Fibroblast of peridontal ligament (primary cell): ENCODE measurements at regions not wholly inside any gene's neighbourhood (a gene's known extent, or its start where the extent isn't known, plus 50 kb on each side); places are given as distances from the start of the nearest gene placed in this dataset.
A peak's percentile ranks its signal among the peaks of the same experiment; 100 is the strongest.

Source experiments
- DNase-seq: peaks from one replicate; pipeline ENCODE4 v3.0.0-alpha.2; 2010; ENCODE audit errors: extremely low read depth

DNA sequence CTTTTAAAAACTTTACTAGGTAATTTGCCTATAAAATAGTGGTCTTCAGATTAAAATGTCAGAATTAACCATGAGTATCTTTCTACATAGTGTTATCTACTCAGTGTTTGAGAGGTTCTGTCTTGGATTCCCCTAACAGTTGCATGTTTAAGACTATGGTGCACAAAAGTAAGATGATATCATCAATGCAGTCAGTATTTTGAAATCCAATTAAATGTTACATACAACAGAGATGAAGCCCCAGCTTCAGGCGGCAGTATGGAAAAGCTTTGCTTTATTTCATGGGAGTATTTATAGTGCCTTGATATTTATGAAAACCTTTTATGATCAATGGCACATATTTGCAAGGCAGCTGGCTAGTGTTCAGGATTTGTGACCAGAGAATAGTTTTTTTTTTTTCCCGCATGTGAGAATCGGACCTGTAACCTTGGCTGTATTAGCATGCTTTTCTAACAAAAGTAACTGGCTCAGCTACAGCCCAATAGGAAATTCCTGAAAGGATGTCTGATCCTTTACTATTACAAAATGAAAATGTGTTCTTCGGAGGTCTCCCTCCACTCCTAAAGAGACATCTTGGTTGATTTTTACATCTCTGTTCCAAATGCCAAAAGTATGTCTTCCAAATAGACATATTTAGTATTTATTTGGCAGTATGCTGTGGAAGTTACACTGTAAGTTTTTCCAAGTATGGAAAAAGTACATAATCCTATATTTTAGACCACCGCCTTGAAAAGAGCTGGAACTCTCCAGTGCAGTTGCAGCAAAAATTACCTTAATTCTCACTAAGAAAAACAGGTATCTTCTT is 319.3 kb upstream of the UBE2E3 start:
- no peak for DNase-seq

GRCh38 chr2:180660207-180660606 is 320.2 kb upstream of the UBE2E3 start:
- no peak for DNase-seq

DNA sequence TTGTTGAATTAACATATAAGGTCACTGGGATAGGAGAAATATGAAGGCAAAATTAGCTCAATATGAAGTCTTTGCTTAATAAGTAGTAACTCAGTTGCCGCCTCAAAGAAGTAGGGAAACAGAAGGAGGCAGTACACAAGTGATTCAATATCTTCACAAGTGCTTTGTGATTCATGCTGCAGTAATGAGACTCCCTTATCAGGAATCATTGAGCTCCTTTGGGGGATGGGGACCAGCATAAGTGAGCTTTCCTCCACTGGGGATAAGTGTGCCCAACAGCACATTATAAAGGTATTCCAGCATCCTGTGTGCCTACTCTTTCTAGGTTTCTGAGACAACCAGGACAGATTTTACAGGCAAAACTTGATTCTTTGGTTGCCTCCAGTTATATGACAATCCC is 323.4 kb upstream of the UBE2E3 start:
- DNase-seq, result no peak

DNA sequence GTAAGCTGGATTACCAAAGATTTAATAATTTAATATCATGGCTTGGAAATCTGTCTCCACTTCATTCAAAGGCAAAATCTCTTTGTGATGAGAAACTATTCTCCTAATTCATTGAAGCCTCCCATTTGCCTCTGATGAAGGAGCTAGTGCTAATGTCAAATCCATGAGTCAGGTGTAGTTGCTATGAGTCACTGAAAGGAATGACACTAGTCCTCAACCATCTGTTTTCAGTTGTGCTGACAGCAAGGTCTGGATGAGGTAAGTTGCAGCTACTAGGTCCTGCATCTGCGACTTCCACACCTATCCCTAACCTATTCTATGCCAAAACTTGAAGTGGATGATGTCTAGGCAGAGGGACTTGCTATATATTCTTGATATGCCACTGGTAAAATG is 324.0 kb upstream of the UBE2E3 start:
- peak; percentile 35 for DNase-seq

- DNase-seq, result no peak
Observed at GRCh38 chr2:180655842-180656454, 324.5 kb upstream of the UBE2E3 start.

DNA sequence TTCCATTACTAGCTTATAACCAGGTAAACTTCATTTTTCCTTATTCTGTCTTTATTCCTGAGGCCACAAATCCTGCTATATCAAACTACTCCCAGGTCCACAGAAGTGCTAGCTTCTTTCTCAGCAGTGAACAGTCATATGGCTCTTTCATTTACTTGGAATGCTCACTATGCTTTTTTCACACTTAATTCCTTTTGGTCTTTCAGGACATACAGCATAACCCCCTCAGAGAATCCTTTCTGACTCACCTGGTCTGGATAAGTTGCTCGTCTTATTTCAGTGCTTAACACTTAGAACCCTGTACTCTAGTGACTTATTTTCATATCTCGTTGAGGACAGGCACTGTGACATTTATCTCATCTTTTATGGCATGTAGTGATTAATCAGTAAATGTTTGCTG is 325.0 kb upstream of the UBE2E3 start:
- no peak for DNase-seq

DNA sequence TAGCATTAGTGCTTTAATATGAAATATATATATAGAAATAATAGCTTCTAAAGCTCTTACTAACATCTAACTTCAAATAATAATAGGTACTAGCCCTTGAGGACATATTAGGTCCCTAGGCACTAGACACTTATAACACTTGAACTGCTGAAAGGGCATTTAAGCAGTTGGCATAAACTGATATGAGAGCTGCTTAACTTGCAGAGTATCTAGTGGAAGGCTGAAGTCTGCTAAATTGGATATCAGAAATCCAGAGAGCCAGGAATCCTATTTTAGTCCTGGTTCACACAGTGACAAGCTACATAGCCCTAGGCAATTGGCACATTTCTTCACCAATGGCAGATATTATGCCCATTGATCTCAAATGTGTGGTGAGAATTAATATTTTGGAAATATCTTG is 326.9 kb upstream of the UBE2E3 start:
- no peak for DNase-seq

DNA sequence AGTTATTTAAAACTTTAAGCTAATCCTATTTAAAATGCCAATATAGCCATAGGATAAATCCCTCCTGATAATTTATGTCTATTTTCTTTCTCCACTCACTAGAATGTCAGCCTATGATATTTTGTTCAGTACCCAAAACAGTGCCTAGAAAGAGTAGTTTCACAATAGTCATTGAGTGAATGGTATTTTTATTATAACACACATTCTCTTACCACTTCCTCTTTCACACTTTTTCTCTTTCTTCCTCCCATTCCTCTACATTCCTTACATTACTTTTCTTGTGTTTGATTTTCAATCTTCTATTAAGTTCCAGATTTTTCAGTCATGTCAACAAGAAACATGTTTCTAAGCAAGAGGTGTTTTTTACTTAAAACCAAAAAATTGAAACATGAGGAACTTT is 327.6 kb upstream of the UBE2E3 start:
- no peak for DNase-seq

GRCh38 chr2:180651596-180651995 is 328.8 kb upstream of the UBE2E3 start:
- no peak for DNase-seq

GRCh38 chr2:180647621-180648020 is 332.8 kb upstream of the UBE2E3 start:
- peak; percentile 24 for DNase-seq

DNA sequence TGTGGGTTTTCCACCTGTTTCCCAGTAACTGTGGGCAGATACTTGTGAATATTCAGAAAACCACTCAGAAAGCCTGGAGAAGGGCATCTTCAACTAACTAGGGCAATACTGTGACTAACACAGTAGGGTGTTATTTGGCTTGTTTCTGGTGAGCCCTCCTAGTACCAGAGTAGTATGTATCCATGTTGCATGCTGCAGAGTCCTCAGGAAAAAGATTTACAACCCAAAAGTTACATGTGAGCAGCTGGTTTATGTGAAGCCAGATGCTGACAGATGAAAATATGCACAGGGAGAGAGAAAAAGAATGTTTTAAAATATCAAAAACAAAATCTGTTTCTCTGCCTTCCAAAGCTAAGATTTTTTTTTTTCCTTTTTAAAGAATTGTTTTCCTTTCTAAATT is 333.2 kb upstream of the UBE2E3 start:
- peak; percentile 16 for DNase-seq

DNA sequence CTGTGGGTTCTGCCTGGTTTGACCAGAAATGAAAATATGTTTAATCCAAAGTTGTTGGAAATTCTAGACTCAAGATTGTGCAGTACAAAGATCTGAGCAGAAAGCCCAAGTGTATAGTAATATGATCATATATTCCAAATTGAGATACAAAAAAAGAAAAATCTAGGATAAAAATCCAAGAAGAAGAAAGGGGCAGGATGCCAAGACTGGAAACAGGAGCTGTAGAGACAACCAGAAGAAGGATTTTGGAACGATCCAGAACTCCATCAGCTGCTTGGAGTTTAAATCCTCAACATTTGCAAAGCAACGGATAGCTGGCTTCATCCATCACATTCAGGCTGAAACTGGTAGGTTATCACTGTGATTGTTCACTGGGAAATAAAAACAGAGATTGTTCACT is 333.6 kb upstream of the UBE2E3 start:
- DNase-seq, result peak; percentile 50

DNA sequence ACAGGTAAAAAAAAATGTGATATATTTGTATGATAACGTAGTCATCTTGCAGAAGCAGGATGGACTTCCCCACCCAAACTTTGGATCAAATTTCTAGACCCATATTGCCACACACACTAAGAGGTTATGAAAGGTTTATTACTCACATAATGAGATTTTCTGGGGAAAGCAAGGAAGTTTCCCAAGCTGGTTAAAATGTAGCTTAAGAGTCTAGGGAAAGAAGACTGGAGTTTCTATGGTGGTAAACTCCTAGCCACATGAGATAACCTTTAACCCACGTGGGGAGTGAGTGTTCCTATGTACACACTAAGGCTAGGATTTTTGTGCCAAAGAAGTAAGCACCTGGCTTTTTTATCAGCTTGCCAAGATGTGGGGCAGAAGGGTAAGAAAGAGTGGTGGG is 335.7 kb upstream of the UBE2E3 start:
- peak; percentile 73 for DNase-seq

DNA sequence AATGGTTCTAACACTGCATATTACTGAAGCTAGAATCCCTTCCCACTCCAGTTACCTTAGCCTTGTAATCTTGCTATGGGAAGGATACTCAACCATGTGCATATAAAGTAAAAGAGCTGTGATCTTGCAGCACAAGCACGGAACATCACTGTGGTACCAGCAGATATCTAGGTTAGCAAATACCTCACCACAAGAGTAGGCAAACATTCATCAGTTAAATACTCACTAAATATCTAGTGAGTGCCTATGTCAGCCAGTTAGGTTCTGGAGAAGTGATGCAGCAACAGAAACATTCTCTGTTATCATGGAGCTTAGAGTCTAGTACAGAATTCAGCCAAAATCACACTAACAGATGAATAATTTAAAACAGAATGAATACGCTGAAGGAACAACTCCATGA is 349.6 kb upstream of the UBE2E3 start:
- no peak for DNase-seq

- DNase-seq, result peak; percentile 85
Observed at GRCh38 chr2:180625006-180625844, 355.2 kb upstream of the UBE2E3 start.

GRCh38 chr2:180621941-180622918 is 358.2 kb upstream of the UBE2E3 start:
- DNase-seq, result peak; percentile 92

DNA sequence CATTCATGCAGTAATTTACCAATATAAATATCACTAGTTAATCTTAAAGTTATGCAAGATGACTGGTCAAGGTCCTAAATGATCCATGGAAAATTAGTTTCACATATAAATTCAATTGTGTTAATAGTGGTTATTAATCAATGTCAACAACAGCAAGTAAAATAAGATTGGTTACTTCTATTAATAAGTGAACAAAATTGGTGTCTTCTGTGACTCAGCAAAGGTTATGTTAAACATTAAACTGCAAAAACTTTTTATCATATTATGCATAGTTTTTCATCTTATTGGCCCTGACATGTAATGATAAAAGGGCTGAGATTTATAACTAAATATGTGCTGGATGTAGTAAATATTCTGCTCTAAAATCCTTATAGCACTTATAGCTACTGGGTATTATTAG is 359.0 kb upstream of the UBE2E3 start:
- no peak for DNase-seq

- peak; percentile 94 for DNase-seq
Observed at GRCh38 chr2:180618570-180618969, 361.8 kb upstream of the UBE2E3 start.

DNA sequence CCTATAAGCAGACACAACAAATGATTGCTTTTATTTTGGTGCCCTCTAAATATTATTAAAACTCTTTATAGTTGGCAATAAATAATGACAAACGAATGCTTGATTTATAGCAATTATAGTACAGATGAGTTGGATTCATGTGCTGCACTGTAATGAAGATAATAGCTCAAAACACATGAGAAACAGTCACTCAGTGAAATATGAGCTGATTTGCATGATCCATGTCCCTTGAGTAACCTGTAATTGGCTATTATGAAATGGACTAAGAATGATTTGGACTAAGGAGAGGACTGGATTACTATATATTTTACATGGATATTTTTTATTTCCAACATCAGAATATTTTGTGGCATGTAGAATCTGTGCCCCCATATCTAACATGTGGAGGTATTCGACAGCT is 365.6 kb upstream of the UBE2E3 start:
- DNase-seq, result peak; percentile 74

GRCh38 chr2:180609626-180610340 is 370.6 kb upstream of the UBE2E3 start:
- DNase-seq, result no peak

- no peak for DNase-seq
Observed at GRCh38 chr2:180607514-180608049, 372.8 kb upstream of the UBE2E3 start.
